Activated CD4-positive, alpha-beta T cell treated with anti-CD3 and anti-CD28 coated beads, Interleukin-2, Interleukin-6, amounts not matched to agents 100 ng/mL and 50 ng/mL, durations not matched to agents 16 hours and 8 hours (primary cell): ENCODE measurements at regions not wholly inside any gene's neighbourhood (a gene's known extent, or its start where the extent isn't known, plus 50 kb on each side); places are given as distances from the start of the nearest gene placed in this dataset.

Experiments
- DNase-seq: peaks from one replicate; pipeline ENCODE4 v3.0.0-alpha.2; 2020

GRCh38 chr11:36931139-36931538 is 333.1 kb upstream of the RAG2 start:
- no peak for DNase-seq

DNA sequence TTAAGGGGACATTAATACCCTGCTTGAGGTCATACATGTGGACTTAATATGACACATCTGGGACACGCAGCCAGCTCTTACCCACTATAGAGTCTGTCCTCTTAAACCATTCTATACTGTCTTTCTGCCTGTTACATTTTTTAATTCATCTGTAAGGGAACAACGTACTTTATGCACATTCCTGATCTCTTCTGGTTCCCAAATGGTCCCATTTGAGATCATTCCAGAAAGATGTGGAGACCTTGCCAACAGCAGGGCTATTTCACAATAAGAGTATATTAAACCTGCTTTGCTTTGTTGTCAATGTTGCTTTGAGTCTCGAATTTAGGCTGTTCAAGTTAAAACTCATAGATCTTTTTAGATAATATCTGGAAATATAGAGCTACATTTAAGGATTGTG is 332.2 kb upstream of the RAG2 start:
- DNase-seq, result no peak

DNA sequence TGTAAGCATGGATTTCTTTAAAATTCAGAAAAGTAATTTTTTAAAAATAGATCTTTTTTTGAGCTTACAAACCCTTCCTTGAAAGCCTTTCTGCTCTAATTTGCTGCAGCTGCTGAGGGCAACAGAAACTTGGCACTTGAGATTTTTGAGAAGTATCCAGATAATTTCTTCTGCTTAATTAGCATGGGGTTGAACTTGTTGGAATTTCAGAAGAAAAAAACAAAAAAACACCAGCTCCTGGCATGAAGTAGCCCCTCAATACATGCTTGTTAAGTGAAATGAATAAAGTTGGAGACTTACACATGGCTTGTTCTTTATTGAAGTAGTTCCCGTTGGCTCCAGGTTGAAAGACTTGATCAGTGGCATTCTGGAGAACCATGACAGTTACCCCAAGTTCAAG is 331.4 kb upstream of the RAG2 start:
- no peak for DNase-seq

DNA sequence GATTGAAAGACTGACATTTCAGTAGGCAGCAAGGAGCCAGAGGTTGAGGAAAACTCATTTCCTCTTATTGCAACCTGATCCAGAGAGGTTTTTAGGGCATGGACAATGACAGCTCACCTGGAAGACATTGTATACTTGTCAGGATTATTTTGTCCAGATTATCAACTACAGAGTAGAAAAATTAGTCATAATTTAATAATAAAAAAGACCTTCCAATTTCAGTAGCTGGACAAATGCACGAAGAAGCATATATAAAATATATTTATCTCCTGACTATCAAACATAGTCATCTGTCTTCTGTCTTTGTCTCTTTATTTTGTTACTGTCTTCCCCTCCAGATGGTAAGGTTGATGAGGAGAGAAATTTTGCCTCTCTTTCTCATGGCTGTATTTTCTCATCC is 330.6 kb upstream of the RAG2 start:
- no peak for DNase-seq

- no peak for DNase-seq
Observed at GRCh38 chr11:36899800-36900199, 301.8 kb upstream of the RAG2 start.

DNA sequence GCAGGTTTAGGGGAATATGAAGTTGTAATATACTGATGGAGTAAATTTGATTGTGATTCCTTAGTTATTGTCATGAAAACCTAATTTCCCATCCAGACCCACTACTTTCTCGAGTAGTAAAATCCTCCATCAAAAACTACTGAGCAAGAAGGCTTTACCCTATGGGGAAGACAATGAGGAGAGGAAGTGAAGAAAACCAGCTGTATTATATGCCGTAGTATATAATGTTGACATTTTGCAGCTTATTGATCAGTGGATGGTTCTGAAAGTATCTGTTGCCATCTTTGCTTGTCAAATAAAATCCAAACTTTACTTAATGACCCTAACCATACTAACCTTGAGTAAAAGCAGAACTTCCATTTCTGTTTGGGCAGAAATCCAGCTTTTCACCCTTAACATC is 292.8 kb upstream of the RAG2 start:
- DNase-seq, result no peak

DNA sequence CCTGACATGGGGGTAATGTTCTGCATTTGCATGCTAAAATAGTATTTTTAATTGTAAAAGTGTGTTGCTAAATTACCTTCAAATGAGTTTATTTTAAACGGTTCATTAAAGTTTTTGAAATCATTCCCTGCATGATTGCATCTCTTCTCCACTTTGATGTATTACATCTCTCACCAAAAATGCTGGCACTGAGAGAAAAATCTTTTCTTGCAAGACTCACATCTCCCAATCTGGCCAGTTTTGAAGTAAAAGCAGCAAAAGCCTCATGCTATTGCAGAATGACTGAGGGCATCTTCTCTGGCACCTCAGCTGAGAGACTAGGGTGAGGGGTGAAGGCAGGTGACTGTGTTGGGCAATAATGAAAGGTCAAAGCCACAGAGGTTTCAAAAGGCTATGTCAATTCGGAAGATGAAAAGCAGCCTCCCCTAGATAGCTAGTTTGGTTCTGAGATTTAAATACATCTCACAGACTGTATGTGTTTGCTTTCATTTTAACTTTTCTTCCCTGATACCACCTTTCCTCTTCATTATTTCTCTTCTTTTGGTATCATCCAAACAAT is 292.2 kb upstream of the RAG2 start:
- no peak for DNase-seq

DNA sequence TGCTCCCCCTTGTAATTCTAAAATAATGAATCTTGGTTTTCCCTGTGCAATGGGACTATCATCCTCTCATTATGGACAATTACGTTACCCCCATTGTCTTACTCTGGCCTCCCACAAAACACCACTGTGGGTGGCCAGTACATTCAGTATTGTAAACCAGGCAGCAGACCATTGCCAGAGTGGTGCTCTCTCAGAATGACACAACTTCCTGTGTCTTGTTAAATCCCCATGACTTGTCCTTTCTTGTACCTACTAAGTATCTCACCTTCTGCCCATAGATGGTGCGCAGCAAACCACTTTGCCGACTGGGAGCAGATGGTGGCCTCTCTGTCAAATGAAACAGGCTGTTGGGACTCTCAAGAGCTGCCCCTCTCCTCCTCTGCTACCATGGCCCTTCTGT is 287.1 kb upstream of the RAG2 start:
- DNase-seq, result no peak

DNA sequence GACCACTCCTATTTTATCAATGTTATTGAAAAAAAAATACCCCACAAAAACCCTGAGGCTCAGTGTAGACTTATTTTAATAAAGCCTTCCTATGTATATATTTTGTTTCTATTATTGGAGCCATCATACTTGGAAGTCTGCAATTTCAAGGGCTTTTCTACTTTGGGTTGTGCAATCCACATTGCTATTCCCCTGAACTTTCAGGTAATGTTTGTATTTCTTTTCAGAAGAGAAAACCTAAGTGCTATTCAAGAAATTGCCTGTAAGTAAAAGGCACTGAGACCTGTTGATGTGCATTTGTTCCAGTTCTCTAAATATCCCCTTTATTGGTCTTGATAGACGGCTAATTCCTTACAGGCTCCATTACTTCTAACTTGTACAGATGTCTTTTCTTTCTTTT is 280.7 kb upstream of the RAG2 start:
- DNase-seq, result no peak

DNA sequence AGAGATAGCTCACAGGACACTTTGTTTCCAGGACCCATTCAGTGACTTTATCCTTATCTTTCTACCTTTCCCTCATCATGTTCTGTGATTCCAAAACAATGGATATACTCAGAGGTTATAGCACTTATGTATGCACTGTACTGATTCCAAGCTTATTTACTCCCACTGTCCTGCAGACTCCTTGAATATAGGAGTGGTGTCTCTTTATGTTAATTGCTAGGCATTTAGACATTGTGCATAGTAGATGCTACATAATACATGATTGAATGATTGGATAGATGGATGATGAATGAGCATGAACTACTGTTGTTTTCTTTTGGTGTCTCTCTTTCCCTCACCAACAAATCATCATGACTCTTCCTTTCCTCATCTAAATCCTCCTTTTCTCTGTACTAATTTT is 279.1 kb upstream of the RAG2 start:
- DNase-seq, result no peak

DNA sequence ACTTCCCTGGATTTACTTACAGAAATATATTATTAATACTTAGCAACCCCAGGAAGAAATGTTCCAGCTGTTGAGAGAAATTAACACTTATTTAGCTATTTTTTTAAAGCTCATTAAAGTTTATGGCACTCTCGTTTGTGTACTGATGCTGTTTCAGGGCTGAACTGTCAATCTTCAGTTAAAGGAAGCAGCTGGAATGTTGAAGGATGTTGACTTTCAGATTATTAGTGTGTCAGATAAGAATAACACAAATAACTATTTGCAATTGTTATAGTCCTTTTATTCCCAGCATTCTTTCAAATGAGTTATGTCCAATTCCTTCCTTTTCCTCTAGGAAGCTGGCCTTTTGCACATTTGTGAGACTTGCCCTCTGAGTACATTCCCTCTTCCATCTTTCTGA is 278.2 kb upstream of the RAG2 start:
- no peak for DNase-seq

GRCh38 chr11:36874291-36874690 is 276.3 kb upstream of the RAG2 start:
- DNase-seq, result no peak

GRCh38 chr11:36870361-36870760 is 272.3 kb upstream of the RAG2 start:
- DNase-seq, result no peak

- no peak for DNase-seq
Observed at GRCh38 chr11:36868380-36868779, 270.3 kb upstream of the RAG2 start.

DNA sequence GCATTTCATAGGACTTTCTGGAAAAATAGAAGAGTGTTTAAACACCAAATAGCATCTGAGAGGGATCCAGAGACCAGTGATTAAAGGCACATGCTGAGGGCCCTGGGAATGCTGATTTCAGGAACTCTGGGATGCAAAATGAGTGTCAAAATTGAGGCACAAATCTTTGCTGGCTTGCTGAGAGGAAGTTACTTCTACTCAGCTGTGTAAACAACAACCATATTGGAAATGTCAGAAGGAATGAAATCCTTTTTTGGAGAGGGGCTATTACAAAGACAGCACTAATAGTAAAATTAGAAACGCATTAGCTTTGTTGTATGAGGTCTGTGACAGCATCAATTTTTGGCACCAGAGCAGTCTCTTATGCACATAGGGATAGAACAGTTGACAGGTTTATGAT is 267.8 kb upstream of the RAG2 start:
- no peak for DNase-seq

DNA sequence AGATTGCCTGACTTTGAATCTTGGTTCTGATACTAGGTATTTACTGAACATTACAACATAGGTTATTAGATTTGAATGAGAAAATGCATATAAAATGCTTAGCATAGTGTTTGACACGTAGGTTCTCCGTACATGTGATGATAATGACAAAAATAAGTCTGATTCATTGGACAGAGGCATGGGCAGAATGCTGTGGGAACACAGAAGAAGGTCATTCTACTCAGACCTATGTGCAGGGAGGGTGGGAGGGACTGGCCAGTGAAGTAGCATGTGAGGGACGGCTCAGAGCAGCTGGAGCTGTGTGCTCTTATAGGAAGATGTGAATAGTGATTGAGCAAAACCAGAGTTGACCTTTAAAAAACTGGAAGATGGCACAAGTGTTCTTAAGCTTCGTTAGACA is 256.8 kb upstream of the RAG2 start:
- DNase-seq, result no peak

DNA sequence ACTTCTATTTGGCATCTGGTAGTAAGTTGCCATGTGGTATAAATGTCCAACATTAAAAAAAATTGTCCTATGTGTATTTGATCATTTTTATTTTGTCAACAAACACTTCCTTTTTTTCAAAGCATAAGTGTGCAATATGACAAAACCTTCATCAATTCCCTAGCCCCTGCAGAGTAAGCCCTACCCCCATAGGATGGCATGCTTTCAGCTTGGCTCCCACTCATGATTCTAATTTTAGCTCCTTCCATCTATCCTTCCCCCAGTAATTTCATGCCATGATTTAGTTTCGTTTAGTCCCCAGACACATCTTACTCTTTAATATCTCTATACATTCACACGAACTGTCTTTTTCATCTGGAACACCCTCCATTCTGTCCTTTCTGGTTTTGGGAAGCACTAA is 250.6 kb upstream of the RAG2 start:
- DNase-seq, result no peak

GRCh38 chr11:36840378-36840777 is 242.3 kb upstream of the RAG2 start:
- DNase-seq, result no peak

- no peak for DNase-seq
Observed at GRCh38 chr11:36837831-36838437, 239.9 kb upstream of the RAG2 start.

- DNase-seq, result no peak
Observed at GRCh38 chr11:36825251-36825650, 227.2 kb upstream of the RAG2 start.

DNA sequence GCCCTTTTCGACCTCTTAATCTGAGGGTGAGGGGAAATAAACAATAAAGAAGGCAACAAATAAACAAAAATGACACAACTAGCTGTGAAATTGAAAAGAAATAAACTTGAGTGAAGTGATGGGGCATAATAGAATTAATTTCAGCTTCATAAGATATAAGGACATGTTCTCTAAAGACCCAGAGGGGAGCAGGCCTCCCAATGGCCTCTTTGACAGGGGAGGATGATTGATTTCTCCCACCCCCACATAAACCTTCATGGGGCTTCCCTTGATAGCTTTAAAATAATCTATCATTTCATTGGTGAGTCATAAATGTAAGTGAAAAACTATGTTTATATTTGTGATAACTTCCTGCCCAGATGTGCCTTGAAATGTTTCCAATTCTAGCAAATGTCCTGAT is 226.3 kb upstream of the RAG2 start:
- DNase-seq, result no peak

- DNase-seq, result peak; percentile 6
Observed at GRCh38 chr11:36822829-36823228, 224.8 kb upstream of the RAG2 start.

- no peak for DNase-seq
Observed at GRCh38 chr11:36818410-36818809, 220.4 kb upstream of the RAG2 start.

- DNase-seq, result peak; percentile 20
Observed at GRCh38 chr11:36817336-36817965, 219.4 kb upstream of the RAG2 start.

DNA sequence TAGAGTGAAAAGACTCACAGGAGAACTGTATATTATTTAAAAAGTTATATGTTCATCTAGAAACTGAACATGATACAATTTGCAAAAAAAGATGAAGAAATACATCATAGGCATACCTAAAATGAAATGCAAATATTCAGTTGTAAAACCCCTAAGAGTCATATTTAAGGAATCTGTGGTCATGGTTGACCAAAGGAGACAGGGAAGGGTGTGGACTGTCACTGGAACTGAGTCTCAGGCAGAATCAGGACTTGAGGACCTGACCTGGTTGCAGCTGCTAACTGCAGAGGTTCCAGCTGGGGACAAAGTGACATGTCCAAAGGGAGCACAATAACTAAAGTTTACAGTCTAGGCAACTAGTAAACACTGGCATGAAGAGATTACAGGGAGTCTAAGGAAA is 211.3 kb upstream of the RAG2 start:
- DNase-seq, result no peak
